H1 (cell line): ENCODE measurements at regions not wholly inside any gene's neighbourhood (a gene's known extent, or its start where the extent isn't known, plus 50 kb on each side); places are given as distances from the start of the nearest gene placed in this dataset.
A peak's percentile ranks its signal among the peaks of the same experiment; 100 is the strongest.

Experiments used
- CTCF ChIA-PET: fragments of 300-600 bp; sonication (Branson Sonifier 250); formaldehyde crosslinking; loops from one replicate; lab custom pipeline; 2021; ENCODE audit not compliant: partially characterized antibody; lab: Charles Lee
- POLR2A ChIA-PET: fragments of 300-600 bp; sonication (Branson Sonifier 250); formaldehyde crosslinking; loops from one replicate; lab custom pipeline; 2021; ENCODE audit warnings: inconsistent platforms; ENCODE audit not compliant: partially characterized antibody; lab: Charles Lee
- DNase-seq, 2 experiments: peaks; one replicate each; pipeline versions ENCODE4 v3.0.0 to v3.0.0-alpha.2; 2010 to 2022; ENCODE audit warnings: low spot score in 2 of 2, low read depth in 1 of 2, mixed read lengths in 1 of 2
- FAIRE-seq: peaks from 2 replicates; lab custom pipeline; 2011; peaks lifted over from hg19 to GRCh38; lab: Jason Lieb, UNC
- H2AFZ ChIP-seq: 2 replicates; pipeline ENCODE4 v1.8.1; 2012; ENCODE audit warnings: low read length, inconsistent platforms
- H2AK5ac ChIP-seq: 2 replicates; pipeline ENCODE4 v1.6.1; 2013; ENCODE audit warnings: low read depth, low read length
- H2BK120ac ChIP-seq: replicated peaks from 2 replicates; pipeline ENCODE3; 2013; ENCODE audit warnings: low read depth, low read length, inconsistent platforms
- H2BK12ac ChIP-seq: 2 replicates; pipeline ENCODE4 v1.6.1; 2013; ENCODE audit warnings: low read depth, low read length
- H2BK15ac ChIP-seq: 2 replicates; pipeline ENCODE4 v1.6.1; 2013; ENCODE audit warnings: low read length
- H2BK20ac ChIP-seq: 2 replicates; pipeline ENCODE4 v1.6.1; 2013; ENCODE audit warnings: low read length
- H2BK5ac ChIP-seq: 2 replicates; pipeline ENCODE4 v1.6.1; 2013; ENCODE audit warnings: low read depth, low read length
- H3K14ac ChIP-seq: 2 replicates; pipeline ENCODE4 v1.6.1; 2013; ENCODE audit warnings: inconsistent platforms; ENCODE audit not compliant: insufficient read length
- H3K18ac ChIP-seq: 2 replicates; pipeline ENCODE4 v1.6.1; 2013; ENCODE audit warnings: low read length; ENCODE audit errors: extremely low read depth
- H3K23ac ChIP-seq: 2 replicates; pipeline ENCODE4 v1.6.1; 2013; ENCODE audit warnings: inconsistent platforms; ENCODE audit not compliant: insufficient read length
- H3K23me2 ChIP-seq: 2 replicates; pipeline ENCODE4 v1.6.1; 2013; ENCODE audit warnings: low read depth, low read length
- H3K27ac ChIP-seq: 2 replicates; pipeline ENCODE4 v1.6.1; 2011; ENCODE audit warnings: low read depth, low read length, inconsistent platforms
- H3K27me3 ChIP-seq, 4 experiments: replicated peaks in 1 of 4; 1 replicate in 1 of 4; 2 replicates in 3 of 4; pipeline versions ENCODE4 v1.6.1 to v1.8.1; 2011 to 2013; ENCODE audit warnings: low read length in 3 of 4, mild to moderate bottlenecking in 3 of 4, inconsistent platforms in 2 of 4, mixed read lengths in 2 of 4, moderate library complexity in 1 of 4; ENCODE audit not compliant: control insufficient read depth in 3 of 4, insufficient read depth in 3 of 4; ENCODE audit errors: extremely low read depth in 1 of 4
- H3K36me3 ChIP-seq, 4 experiments: 2 replicates each; pipeline versions ENCODE4 v1.6.1 to v1.8.1; 2011 to 2013; ENCODE audit warnings: mild to moderate bottlenecking in 4 of 4, low read length in 3 of 4, moderate library complexity in 2 of 4, control low read depth in 1 of 4, inconsistent platforms in 1 of 4; ENCODE audit not compliant: insufficient read depth in 4 of 4, control insufficient read depth in 2 of 4
- H3K4ac ChIP-seq: replicated peaks from 2 replicates; pipeline ENCODE3; 2013; ENCODE audit warnings: low read length, low read depth, mixed read lengths, inconsistent platforms; ENCODE audit not compliant: insufficient read length
- H3K4me1 ChIP-seq, 4 experiments: replicated peaks in 1 of 4; 1 replicate in 1 of 4; 2 replicates in 3 of 4; pipeline versions ENCODE4 v1.6.1 to v1.8.1; 2011 to 2013; ENCODE audit warnings: low read length in 3 of 4, inconsistent platforms in 2 of 4, mixed read lengths in 1 of 4; ENCODE audit not compliant: insufficient read depth in 4 of 4, control insufficient read depth in 3 of 4
- H3K4me2 ChIP-seq, 2 experiments: 2 replicates each; pipeline versions ENCODE4 v1.6.1 to v1.8.1; 2011 to 2013; ENCODE audit warnings: low read depth in 2 of 2, low read length in 2 of 2, control low read depth in 1 of 2, inconsistent platforms in 1 of 2, mild to moderate bottlenecking in 1 of 2; ENCODE audit not compliant: insufficient read depth in 1 of 2
- H3K4me3 ChIP-seq, 4 experiments: fragments of 200-600, 300-600 bp in 1 of 4; sonication (generic), shearing (Covaris generic), sonication (Bioruptor Twin) in 1 of 4; 2 replicates each; pipeline versions ENCODE4 v1.5.1 to v1.8.1; 2011 to 2016; ENCODE audit warnings: low read length in 4 of 4, low read depth in 3 of 4, control low read depth in 2 of 4, inconsistent platforms in 2 of 4, mild to moderate bottlenecking in 2 of 4, mixed read lengths in 1 of 4, moderate library complexity in 1 of 4; ENCODE audit not compliant: insufficient read depth in 2 of 4; ENCODE audit errors: extremely low read depth in 1 of 4
- H3K56ac ChIP-seq: replicated peaks from 2 replicates; pipeline ENCODE3; 2013; ENCODE audit warnings: low read depth, mild to moderate bottlenecking, mixed read lengths, low read length, inconsistent platforms; ENCODE audit not compliant: insufficient read length
- H3K79me1 ChIP-seq: 2 replicates; pipeline ENCODE4 v1.6.1; 2013; ENCODE audit warnings: low read depth, low read length, control low read depth
- H3K79me2 ChIP-seq, 2 experiments: 2 replicates each; pipeline versions ENCODE4 v1.6.1 to v1.8.1; 2012 to 2013; ENCODE audit warnings: low read length in 2 of 2, mild to moderate bottlenecking in 2 of 2, inconsistent platforms in 1 of 2; ENCODE audit not compliant: insufficient read depth in 2 of 2, control insufficient read depth in 1 of 2
- H3K9ac ChIP-seq, 4 experiments: replicated peaks in 1 of 4; 1 replicate in 1 of 4; 2 replicates in 3 of 4; pipeline versions ENCODE4 v1.6.1 to v1.8.1; 2011 to 2013; ENCODE audit warnings: low read depth in 3 of 4, low read length in 3 of 4, control low read depth in 2 of 4, mild to moderate bottlenecking in 2 of 4, moderate library complexity in 2 of 4, inconsistent platforms in 1 of 4; ENCODE audit errors: extremely low read depth in 1 of 4
- H3K9me3 ChIP-seq, 2 experiments: 2 replicates each; pipeline versions ENCODE4 v1.6.1 to v1.8.1; 2012 to 2013; ENCODE audit warnings: mild to moderate bottlenecking in 2 of 2, moderate library complexity in 2 of 2, control low read depth in 1 of 2, inconsistent platforms in 1 of 2, low read depth in 1 of 2, low read length in 1 of 2, mixed read lengths in 1 of 2; ENCODE audit not compliant: insufficient read depth in 2 of 2
- H4K20me1 ChIP-seq, 2 experiments: replicated peaks in 1 of 2; 2 replicates each; pipeline versions ENCODE3 to v1.8.1; 2011 to 2013; ENCODE audit warnings: inconsistent platforms in 2 of 2, low read length in 2 of 2, mild to moderate bottlenecking in 1 of 2; ENCODE audit not compliant: insufficient read depth in 2 of 2, control insufficient read depth in 1 of 2
- H4K5ac ChIP-seq: 2 replicates; pipeline ENCODE4 v1.6.1; 2013; ENCODE audit warnings: low read length, low read depth, mixed read lengths, inconsistent platforms; ENCODE audit not compliant: insufficient read length
- H4K8ac ChIP-seq: 2 replicates; pipeline ENCODE4 v1.8.0; 2013; ENCODE audit warnings: mild to moderate bottlenecking, moderate library complexity, low read length, inconsistent platforms; ENCODE audit not compliant: insufficient read depth; ENCODE audit errors: extremely low read depth
- H4K91ac ChIP-seq: replicated peaks from 2 replicates; pipeline ENCODE3; 2013; ENCODE audit warnings: low read length, mixed read lengths, inconsistent platforms; ENCODE audit not compliant: insufficient read length
- BACH1 ChIP-seq: IDR thresholded peaks from 2 replicates; pipeline ENCODE4 v1.6.1; 2012; ENCODE audit warnings: low read length, improper control_type of control experiment
- CHD2 ChIP-seq: IDR thresholded peaks from 2 replicates; pipeline ENCODE4 v1.6.1; 2012; ENCODE audit warnings: low read length, improper control_type of control experiment
- CTBP2 ChIP-seq: IDR thresholded peaks from 2 replicates; pipeline ENCODE4 v1.7.0; 2011; ENCODE audit warnings: borderline replicate concordance, mild to moderate bottlenecking, moderate library complexity, mixed read lengths, low read length; ENCODE audit not compliant: insufficient read depth, insufficient read length
- EP300 ChIP-seq, 2 experiments: IDR thresholded peaks; 1 replicate in 1 of 2; 2 replicates in 1 of 2; pipeline ENCODE4 v1.6.1; 2011 to 2012; ENCODE audit warnings: low read depth in 2 of 2, low read length in 2 of 2, mild to moderate bottlenecking in 2 of 2, borderline replicate concordance in 1 of 2, inconsistent platforms in 1 of 2, moderate library complexity in 1 of 2
- GABPA ChIP-seq: IDR thresholded peaks from 2 replicates; pipeline ENCODE4 v1.6.1; 2011; ENCODE audit warnings: mild to moderate bottlenecking, low read length, moderate library complexity, borderline replicate concordance; ENCODE audit not compliant: insufficient read depth
- RAD21 ChIP-seq, 2 experiments: IDR thresholded peaks in 1 of 2; conservative IDR thresholded peaks in 1 of 2; 2 replicates each; pipeline ENCODE4 v1.6.1; 2011; ENCODE audit warnings: low read depth in 2 of 2, low read length in 2 of 2, improper control_type of control experiment in 1 of 2, inconsistent platforms in 1 of 2, mild to moderate bottlenecking in 1 of 2, moderate library complexity in 1 of 2
- SAP30 ChIP-seq: fragments of 300-600 bp; sonication (generic); IDR thresholded peaks from 2 replicates; pipeline ENCODE4 v1.7.1; 2012; ENCODE audit warnings: low read length, moderate library complexity, mild to moderate bottlenecking, inconsistent platforms; ENCODE audit not compliant: insufficient read depth, insufficient replicate concordance
- SP1 ChIP-seq: IDR thresholded peaks from 2 replicates; pipeline ENCODE4 v1.6.1; 2011; ENCODE audit warnings: low read depth, low read length
- TAF7 ChIP-seq: optimal IDR thresholded peaks from 2 replicates; pipeline ENCODE3; 2011; ENCODE audit warnings: low read depth, mild to moderate bottlenecking, inconsistent platforms, low read length, moderate library complexity, borderline replicate concordance
- WGBS, 2 experiments: shearing (Covaris generic) in 1 of 2; methylation state at CpG; one replicate each; pipeline versions ENCODE4 v1.1.6 to v1.1.7; 2013 to 2015; ENCODE audit warnings: low lambda C conversion rate in 2 of 2, mixed read lengths in 2 of 2, inconsistent platforms in 1 of 2, low coverage in 1 of 2, missing lambda C conversion rate in 1 of 2; ENCODE audit not compliant: insufficient replicate concordance in 2 of 2, insufficient coverage in 1 of 2, insufficient read length in 1 of 2; ENCODE audit errors: extremely low coverage in 1 of 2, missing lambda C conversion rate in 1 of 2; 5-methylcytosine and 5-hydroxymethylcytosine counted together
- TF ChIP-seq, protein P1 (sequence below): IDR thresholded peaks from 2 replicates; pipeline ENCODE4 v1.6.1; 2012; ENCODE audit warnings: inconsistent platforms
- TF ChIP-seq, protein P2 (sequence below): IDR thresholded peaks from 2 replicates; pipeline ENCODE4 v1.6.1; 2011; ENCODE audit warnings: low read length, improper control_type of control experiment

GRCh38 chr6:167426651-167427050 is 101.8 kb downstream of the TTLL2 start:
- ChIA-PET CTCF (interaction anchor here (0.7 kb wide), 1 partner anchor 980 kb away, joined by 3 read pairs; no protein-coding TSS in a partner anchor), POLR2A (interaction anchor here (0.9 to 1.5 kb wide), 2 partner anchors 9 to 11 kb away, joined by 4 read pairs; no protein-coding TSS in a partner anchor)
- no peak overlapping the region for H2BK5ac ChIP-seq
- no peak overlapping the region for H4K8ac ChIP-seq
- H3K79me1 ChIP-seq, result no peaks in the 10 kb centered on the region
- no peak overlapping the region for H3K27ac ChIP-seq
- no peaks in the 10 kb centered on the region; a peak in 1 of 7 replicates for H3K4me1 ChIP-seq
- peak overlapping the region; percentile 9; the same call in 1 of the 2 replicates for H2BK20ac ChIP-seq
- WGBS, 2 experiments, result 87% methylated on average over 5 of the region's 5 CpGs; no CpG with 5 or more reads in 1 of the 2 experiments
- H3K56ac ChIP-seq, result no peak overlapping the region
- no peak overlapping the region for H3K23ac ChIP-seq
- H3K9me3 ChIP-seq, result peaks cover 0 to 5% of the 10 kb centered on the region in 2 experiments; a peak in 1 of 4 replicates
- no peak overlapping the region for H3K4me3 ChIP-seq
- no peaks in the 10 kb centered on the region for H4K20me1 ChIP-seq
- peak overlapping the region; percentile 21; the same call in 1 of the 2 replicates for H2BK15ac ChIP-seq
- no peak for FAIRE-seq
- no peak overlapping the region for H4K5ac ChIP-seq
- H3K4ac ChIP-seq, result no peak overlapping the region
- no peak overlapping the region for H3K4me2 ChIP-seq
- no peak overlapping the region for H3K9ac ChIP-seq
- H3K14ac ChIP-seq, result no peak overlapping the region
- no peak overlapping the region for H2BK120ac ChIP-seq
- no peak overlapping the region for H2BK12ac ChIP-seq
- no peaks in the 10 kb centered on the region for H3K27me3 ChIP-seq
- H3K23me2 ChIP-seq, result 0 out of 2 replicates have a peak, but pooled peaks cover 2% of the 10 kb centered on the region
- DNase-seq, result no peak
- no peak overlapping the region for H2AFZ ChIP-seq
- no peak overlapping the region for H2AK5ac ChIP-seq
- H3K79me2 ChIP-seq, result no peaks in the 10 kb centered on the region
- no peak overlapping the region for H4K91ac ChIP-seq
- H3K36me3 ChIP-seq, result peaks cover 0 to 7% (median 2%) of the 10 kb centered on the region in 4 experiments; a peak in 3 of 8 replicates
- H3K18ac ChIP-seq, result no peak overlapping the region
- TF ChIP-seq SAP30, result no peak
- no peak for TF ChIP-seq RAD21 (IDR thresholded peaks at IDR 0.05 in 1 of 2, conservative IDR thresholded peaks at IDR 0.05 in 1 of 2; ENCODE audit: low read depth in 2 of 2, low read length in 2 of 2)
- TF ChIP-seq BACH1, result no peak
- no peak for TF ChIP-seq CHD2
- TF ChIP-seq CTBP2, result no peak
- TF ChIP-seq EP300 (IDR thresholded peaks at IDR 0.05; ENCODE audit: borderline replicate concordance in 1 of 2, low read depth in 2 of 2, low read length in 2 of 2), result no peak
- no peak for TF ChIP-seq GABPA
- TF ChIP-seq, protein P1, sequence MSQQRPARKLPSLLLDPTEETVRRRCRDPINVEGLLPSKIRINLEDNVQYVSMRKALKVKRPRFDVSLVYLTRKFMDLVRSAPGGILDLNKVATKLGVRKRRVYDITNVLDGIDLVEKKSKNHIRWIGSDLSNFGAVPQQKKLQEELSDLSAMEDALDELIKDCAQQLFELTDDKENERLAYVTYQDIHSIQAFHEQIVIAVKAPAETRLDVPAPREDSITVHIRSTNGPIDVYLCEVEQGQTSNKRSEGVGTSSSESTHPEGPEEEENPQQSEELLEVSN, result no peak
- TF ChIP-seq TAF7, result no peak
- no peak for TF ChIP-seq SP1
- TF ChIP-seq, protein P2, sequence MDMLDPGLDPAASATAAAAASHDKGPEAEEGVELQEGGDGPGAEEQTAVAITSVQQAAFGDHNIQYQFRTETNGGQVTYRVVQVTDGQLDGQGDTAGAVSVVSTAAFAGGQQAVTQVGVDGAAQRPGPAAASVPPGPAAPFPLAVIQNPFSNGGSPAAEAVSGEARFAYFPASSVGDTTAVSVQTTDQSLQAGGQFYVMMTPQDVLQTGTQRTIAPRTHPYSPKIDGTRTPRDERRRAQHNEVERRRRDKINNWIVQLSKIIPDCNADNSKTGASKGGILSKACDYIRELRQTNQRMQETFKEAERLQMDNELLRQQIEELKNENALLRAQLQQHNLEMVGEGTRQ, result no peak
